Epithelial cell of esophagus (primary cell): ENCODE measurements at regions not wholly inside any gene's neighbourhood (a gene's known extent, or its start where the extent isn't known, plus 50 kb on each side); places are given as distances from the start of the nearest gene placed in this dataset.

Experiments
- DNase-seq: peaks from one replicate; pipeline ENCODE4 v3.0.0; 2010; ENCODE audit warnings: low read depth
- H3K4me3 ChIP-seq: 2 replicates; pipeline ENCODE4 v1.5.1; 2011; ENCODE audit warnings: mild to moderate bottlenecking, low read length, control low read depth
- TF ChIP-seq, protein P1 (sequence below): IDR thresholded peaks from 2 replicates; pipeline ENCODE4 v1.5.1; 2011; ENCODE audit warnings: low read depth, mild to moderate bottlenecking, low read length, control low read depth, inconsistent platforms; ENCODE audit not compliant: insufficient read depth; ENCODE audit errors: missing control alignments

DNA sequence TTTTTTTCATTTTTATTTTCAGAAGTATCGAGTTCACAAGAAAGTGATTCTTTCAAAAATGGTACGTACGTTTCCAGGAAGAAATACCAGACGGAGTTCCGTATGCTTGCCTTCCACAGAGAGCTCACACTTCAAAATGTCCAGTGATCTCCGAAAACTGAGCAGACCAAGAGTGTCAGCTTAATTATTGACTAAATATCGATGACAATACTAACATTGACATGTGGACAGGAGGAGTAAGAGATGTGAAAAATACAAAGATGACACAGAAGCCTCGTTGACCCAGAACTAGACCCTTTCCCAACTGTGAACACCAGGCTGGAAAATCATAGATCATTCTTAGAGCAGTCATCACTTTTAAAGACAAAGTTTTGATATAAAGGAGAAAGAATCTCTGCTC is 440.0 kb upstream of the POU3F3 start:
- TF ChIP-seq, protein P1, sequence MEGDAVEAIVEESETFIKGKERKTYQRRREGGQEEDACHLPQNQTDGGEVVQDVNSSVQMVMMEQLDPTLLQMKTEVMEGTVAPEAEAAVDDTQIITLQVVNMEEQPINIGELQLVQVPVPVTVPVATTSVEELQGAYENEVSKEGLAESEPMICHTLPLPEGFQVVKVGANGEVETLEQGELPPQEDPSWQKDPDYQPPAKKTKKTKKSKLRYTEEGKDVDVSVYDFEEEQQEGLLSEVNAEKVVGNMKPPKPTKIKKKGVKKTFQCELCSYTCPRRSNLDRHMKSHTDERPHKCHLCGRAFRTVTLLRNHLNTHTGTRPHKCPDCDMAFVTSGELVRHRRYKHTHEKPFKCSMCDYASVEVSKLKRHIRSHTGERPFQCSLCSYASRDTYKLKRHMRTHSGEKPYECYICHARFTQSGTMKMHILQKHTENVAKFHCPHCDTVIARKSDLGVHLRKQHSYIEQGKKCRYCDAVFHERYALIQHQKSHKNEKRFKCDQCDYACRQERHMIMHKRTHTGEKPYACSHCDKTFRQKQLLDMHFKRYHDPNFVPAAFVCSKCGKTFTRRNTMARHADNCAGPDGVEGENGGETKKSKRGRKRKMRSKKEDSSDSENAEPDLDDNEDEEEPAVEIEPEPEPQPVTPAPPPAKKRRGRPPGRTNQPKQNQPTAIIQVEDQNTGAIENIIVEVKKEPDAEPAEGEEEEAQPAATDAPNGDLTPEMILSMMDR, result no peak
- DNase-seq, result no peak
- H3K4me3 ChIP-seq, result no peak overlapping the region

DNA sequence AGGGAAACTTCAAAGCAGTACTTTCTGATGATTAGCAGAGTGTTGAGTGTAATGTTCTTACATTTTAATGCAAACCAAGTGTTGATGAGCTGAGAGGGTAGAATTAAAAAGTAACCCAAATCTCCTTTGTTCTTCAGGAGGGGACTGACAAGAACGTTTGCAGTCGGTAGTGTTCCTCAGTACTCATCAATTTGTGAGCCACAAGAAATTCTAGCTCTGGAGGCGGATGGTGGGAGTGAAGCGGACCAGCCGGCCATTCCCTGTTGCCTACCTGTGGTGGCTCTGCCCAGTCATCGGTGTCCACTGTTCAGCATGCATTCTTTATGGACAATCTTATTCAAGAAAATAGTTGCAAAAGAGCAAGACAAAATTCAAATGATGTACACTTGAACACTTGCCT is 438.6 kb upstream of the POU3F3 start:
- no peak for DNase-seq
- H3K4me3 ChIP-seq, result no peak overlapping the region
- TF ChIP-seq, protein P1, result no peak

GRCh38 chr2:104416339-104417000 is 437.4 kb upstream of the POU3F3 start:
- TF ChIP-seq, protein P1, result no peak
- no peak overlapping the region for H3K4me3 ChIP-seq
- DNase-seq, result no peak

GRCh38 chr2:104420420-104420819 is 433.5 kb upstream of the POU3F3 start:
- TF ChIP-seq, protein P1, result no peak
- no peak for DNase-seq
- H3K4me3 ChIP-seq, result no peak overlapping the region

- DNase-seq, result no peak
- no peak overlapping the region for H3K4me3 ChIP-seq
- TF ChIP-seq, protein P1, result no peak
These were observed 433.0 kb upstream of the POU3F3 start for GRCh38 chr2:104420953-104421352.

DNA sequence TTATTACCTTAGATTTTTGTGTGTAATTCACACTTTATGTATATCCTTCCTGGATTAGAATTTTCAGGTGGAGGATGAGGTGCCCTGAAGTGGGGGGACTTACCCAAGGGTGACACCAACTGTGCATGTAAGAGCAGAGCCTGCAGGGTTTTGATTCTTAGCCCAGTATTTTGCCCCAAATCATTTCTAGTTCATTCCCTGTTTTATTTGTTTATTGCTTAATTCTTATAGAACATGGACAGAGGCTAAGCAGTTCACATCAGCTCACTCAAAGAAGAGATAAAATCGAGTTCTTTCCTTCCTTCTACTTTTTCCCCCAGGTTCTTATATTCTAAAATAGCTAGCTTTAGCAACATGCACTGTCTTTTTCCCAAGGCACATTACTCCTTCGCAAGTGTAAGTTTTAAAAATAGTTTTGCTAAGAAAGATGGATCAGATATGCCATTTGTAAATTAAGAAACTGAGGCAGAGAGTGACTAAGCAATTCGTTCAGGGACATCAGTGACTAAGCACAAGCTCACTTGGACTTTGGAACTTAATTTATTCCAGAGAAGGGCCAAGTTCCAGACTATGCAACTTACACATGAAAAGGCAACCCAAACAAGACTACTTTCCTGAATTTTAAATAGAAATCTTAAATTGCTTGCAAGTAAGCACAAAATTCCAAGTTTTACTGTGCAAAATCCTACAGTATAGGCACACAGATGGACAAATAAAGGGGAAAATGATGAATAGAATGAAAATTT is 427.9 kb upstream of the POU3F3 start:
- DNase-seq, result no peak
- H3K4me3 ChIP-seq, result no peak overlapping the region
- TF ChIP-seq, protein P1, result no peak

DNA sequence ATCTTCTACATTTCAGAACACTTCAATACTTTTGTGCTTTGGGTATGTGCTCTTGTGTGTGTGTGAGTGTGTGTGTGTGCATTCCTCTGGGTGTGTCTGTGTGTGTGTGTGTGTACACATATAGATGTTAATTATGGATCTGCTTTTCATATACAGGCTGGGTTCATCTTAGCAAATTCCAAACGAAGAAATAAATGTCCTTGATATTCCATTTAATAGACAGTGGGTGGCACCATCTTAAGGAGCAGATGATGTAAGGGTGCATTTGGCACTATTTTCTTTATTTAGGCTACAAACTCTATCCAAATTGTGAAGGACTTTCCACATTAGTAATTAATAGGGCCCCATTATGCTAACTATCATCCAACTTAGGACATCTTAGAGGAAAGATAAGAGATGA is 425.8 kb upstream of the POU3F3 start:
- H3K4me3 ChIP-seq, result no peak overlapping the region
- DNase-seq, result no peak
- TF ChIP-seq, protein P1, result no peak
